Muscle of arm (tissue), 1 donor: ENCODE measurements at regions not wholly inside any gene's neighbourhood (a gene's known extent, or its start where the extent isn't known, plus 50 kb on each side); places are given as distances from the start of the nearest gene placed in this dataset.

ENCODE experiments used
- DNase-seq: peaks from one replicate; pipeline ENCODE4 v3.0.0-alpha.2; 2013

DNA sequence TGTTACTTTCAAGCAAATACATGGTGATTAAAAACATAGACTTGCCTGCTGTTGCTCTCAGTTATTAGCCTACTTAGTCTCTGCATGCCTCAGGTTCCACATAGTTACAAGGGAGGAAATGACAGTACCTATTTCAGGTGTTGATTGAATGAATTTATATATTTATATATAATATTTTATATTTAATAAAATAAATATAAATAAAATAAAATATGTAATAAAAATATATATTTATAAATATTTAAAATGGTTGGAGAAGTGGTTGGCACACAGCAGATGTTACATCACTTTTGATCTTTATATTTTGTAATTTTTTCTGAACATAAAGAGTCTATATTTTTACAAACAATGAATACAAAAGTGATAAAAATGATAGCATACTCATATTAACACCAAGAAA is 716.0 kb upstream of the EYS start:
- no peak for DNase-seq

DNA sequence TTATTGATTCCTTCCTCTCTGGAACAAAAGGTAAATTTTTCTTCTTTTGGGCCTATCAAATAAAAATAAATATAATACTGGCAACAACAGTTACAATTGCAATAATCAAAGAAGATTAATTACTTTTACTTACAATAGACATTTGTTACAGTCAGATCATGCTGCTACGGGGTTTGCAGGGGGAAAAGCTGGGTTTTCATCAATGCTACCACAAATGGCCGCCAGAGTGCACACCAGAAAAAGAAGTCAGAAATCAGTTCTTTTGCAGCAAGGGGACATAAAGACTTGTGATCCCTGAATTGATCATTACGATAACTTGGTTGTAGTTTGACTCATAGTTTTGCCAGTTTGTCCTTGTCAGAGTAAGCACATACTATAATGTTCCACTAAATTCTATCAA is 714.5 kb upstream of the EYS start:
- no peak for DNase-seq

DNA sequence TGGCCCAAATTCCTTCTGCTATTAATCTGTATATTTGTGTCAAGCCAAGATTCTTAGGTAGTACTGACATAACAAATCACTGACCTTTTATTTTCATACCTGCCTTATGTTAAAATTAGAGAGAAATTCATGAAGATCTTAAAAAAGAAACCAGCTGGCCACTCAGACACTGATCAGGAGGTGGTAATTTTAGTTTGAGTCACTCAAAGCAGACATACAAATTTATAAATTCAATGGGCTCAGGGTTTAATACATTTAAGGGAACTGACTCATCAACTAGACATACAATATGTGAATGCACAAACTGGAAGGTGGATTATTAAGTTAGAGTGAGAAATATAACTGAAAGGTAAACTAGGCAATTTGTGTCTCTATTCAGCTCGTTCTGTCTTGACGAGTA is 711.9 kb upstream of the EYS start:
- DNase-seq, result no peak

DNA sequence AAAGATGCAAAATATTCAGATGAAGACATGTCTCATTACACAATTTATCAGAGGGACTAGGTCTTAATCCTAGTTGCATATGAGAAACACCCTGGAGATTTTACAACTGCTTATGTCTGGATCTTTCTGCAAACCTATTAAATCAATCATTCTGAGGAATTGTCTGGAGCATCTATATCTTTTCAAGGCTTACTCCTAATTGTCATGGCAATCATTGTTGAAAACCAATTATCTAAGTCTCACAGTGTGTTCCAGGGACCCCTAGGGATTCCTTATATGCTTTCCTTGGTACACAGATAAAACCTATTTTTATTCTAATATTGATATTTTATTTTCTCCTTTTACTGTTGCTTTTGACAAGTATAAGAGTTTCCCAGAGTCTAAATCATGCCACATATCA is 696.9 kb upstream of the EYS start:
- DNase-seq, result no peak

DNA sequence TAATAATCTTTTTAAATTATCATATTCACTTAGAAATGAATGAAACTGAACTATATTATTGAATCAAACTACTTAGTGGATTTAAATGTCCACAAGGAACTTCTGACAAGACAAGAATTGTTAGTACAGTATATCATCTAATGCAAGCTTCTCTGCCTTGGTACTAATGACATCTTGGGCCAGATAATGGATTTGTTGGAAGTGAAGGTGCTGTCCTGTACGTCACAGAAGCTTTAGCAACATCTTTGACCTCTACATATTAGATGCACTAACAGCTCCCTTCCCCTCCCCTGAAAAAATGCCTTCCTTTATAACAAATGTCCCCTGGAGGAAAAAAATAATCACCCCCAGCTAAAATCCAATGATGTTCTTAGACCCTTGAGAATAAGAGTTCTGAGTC is 695.8 kb upstream of the EYS start:
- DNase-seq, result no peak

DNA sequence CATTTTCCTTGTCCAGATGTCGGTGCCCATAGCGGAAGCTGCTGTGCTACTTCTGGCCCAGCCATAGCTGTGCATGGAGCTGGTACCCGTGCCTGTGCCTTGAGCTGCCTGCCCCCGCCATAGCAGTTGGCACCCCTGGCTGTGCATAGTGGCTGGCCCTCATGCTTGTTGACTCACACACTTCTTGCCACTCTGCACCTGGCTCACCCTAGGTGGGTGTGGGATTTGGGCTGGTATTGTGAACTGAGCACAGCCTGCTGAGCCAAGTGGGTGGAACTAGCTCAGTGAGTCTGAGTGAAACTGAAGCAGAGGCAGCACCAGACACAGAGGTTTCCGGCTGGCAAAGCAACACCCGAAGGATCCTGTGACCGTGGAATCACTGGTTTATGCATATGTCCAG is 689.5 kb upstream of the EYS start:
- no peak for DNase-seq

DNA sequence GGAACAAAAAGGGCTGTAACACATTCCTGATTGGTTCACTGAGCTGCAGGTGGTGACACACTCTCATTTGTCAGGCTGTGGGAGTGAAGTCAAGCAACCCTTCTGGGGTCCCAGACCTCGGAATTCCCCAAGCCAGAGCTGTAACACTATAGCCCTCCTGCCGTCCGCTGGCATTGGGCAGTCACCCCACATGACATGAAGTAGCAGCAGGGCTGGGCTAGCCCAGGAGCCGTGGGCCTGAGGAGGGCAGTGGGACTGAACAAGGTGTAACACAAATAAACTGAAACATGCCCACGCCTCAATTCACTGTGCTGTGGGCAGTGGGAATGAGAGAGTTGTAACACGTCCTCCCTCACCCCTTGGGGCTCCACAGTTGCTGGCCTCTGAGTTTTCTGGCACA is 689.1 kb upstream of the EYS start:
- no peak for DNase-seq

DNA sequence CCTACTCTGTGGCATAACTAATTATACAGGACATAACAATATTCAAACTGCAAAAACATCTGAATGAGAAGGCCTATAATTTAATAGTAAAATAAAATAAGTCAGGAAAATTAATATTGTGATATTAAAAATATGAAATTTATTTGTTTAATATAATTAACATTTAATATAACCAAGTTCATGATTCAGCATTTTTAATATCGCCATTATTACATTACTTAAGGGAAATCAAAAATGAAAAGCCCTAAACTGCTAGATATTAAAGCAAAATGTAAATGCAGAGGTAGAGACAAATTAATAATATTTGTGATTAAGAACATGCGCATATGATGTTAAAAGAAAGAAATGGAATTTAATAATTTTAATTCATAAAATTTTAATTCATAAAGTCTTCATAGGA is 683.4 kb upstream of the EYS start:
- no peak for DNase-seq

DNA sequence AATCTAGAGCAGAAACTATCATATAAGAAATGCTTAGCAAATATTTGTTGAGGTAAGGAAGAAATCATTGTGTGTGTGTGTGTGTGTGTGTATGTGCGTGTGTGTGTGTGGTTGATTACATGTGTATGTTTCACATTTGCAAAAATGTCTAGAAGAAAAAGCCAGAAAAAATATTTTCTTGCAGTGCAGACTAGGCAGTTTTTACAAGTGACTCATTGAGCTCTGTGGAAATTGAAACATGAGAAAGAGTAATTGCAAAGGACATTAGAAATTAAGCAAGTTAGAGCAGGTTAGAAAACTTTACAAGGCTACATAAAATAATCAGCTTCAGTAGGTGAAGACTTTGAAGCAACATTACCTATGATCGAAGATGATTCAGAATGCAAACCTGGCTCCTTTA is 669.0 kb upstream of the EYS start:
- no peak for DNase-seq

DNA sequence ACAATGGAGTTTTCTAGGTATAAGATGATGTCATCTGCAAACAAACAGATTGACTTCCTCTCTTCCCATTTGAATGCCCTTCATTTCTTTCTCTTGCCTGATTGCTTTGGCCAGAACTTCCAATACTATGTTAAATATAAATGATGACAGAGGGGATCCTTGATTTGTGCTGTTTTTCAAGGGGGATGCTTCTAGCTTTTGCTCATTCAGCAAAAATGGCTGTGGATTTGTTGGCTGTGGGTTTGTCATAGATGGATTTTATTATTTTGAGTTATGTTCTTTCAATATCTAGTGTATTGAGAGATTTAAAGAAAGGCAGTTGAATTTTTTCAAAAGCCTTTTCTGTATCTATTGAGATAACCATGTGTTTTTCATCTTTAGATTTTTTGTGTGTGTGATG is 662.4 kb upstream of the EYS start:
- no peak for DNase-seq

DNA sequence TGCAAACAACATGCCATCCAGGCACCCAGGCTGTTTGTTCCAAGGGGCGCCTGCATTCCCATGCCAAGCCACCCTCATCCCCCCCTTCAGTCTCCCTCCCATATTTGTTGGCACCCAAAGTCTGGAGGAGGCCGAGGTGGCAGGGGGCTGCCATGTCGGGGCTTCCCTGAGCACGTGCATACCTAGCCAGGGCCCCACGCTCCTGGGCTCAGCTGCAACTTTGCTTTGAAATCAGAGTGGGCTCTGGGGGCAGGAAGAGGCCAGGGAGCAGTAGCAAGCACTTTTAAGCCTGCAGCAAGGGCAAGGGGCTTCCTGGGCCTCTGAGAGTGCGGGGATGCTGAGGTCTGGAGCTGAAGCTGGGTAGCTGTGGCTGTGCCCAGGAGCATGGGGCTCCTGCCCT is 655.9 kb upstream of the EYS start:
- no peak for DNase-seq

DNA sequence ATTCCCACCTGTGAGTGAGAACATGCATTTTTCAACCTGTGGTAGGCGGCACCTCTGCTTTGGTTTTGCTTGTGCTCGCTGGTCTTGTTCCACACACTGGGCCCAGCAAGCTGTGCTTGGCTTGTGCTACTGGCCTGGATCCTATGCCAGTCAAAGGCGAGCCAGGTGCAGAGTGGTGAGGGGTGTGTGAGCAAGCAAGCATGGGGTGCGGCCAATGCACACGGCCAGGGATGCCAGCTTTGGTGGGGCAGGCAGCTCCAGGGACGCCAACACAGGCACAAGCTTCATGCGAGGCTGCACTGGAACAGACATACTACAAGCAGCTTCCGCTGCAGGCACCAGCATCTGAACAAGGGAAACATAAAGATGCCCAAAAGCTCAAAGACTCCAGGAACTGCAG is 654.9 kb upstream of the EYS start:
- no peak for DNase-seq

DNA sequence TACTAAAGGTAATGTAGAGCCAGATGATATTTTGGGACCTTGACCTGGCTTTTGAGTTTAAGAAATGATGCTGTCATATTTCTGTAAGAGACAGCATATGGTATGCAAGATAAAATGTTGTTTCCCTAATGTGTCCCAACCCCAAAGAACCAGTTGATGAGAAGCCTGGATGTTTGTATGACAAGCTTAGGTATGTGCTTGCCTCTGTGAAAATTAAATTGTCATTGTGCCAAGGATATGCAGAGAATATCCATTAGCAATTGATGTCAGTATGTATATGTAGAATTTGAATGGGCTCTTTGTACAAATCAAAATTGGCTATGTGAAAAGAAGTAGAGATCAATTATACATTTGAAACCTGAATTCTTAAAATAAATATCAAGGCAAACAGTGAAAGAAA is 650.8 kb upstream of the EYS start:
- no peak for DNase-seq

DNA sequence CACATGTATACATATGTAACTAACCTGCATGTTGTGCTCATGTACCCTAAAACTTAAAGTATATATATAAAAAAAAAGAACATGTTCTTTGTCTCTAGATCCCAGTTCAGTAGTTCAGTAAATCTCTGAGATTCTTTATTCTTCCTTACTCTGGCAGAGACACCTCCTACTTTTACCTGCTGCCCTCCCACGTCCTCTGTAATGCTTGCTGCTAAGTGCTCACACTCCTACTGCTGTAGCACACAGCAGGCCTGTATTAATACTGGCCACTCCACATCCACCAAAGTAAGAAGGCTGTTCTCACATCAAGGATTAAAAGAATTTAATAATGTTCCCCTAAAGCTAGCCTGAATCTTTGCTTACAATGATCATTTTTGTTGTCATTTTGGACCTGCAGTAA is 648.4 kb upstream of the EYS start:
- DNase-seq, result no peak

DNA sequence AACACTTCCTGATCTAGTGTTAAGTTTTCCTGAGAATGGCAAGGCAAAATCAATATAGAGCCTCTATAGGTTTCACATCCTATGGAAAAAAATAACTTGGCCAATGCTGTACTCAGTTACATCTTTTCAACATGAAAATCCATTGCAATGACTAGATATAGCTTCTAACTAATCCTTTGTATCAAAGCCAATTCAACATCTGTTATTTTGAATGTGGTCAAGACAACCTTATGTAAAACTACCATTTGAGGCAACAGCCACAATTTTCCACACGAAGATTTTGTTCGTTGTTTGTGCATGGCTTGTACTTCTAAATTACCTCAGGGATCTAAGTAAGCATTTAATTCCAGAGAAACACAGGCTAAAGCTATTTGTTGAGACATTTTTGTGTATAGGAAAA is 637.8 kb upstream of the EYS start:
- peak; percentile 66 for DNase-seq

DNA sequence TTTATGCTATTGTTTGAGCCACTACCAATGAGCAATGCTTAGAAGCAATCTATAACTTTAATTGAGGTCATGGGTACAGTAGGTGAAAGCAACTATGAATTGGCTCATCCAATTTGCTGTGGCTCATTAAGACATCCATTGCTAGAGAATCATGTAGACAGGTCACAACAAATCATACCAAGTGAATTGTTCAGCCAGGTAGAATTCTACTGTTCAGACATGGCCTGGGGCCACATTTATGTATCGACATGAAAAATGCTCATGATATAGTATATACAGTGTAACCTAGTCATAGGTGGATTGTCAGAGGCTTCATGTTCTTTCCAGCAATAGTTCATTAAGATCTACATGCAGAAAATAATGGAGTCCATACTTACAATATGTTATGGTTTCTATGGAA is 633.7 kb upstream of the EYS start:
- DNase-seq, result no peak

DNA sequence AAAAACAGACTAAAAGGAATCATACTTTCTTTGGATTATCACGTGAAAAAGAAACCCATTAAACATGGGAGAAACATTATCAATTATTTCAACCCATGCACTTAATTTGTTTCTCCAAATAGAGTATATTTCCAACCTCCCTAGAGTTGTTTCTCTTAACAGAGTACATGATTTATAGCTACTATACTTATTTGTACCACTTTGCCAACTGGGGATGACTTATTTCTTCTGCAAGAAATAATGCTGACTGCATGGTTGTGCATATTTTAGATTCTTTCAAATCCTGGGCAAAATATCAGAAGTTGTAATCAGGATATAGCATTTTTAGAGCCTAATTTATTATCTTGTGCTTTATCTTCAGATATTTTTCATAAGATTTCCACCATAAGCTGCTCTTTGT is 629.1 kb upstream of the EYS start:
- no peak for DNase-seq

DNA sequence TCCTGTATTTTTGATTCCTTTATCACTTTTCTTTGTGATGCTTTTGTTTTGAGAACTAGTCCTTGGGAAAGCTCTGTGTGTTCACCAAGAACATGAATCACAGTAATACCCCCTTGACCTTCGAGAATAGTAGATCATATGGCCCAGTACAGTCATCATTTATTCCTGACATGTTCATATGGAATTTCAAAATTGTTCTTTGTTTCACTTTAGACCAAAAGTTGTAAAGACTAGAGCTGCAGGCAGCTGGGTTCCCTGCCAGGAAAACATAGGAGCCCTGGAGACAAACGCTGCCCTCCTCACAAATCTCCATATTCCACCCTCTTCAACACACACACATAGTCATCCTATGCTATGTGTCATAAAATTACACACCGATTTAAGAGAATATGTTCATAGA is 621.2 kb upstream of the EYS start:
- DNase-seq, result no peak

DNA sequence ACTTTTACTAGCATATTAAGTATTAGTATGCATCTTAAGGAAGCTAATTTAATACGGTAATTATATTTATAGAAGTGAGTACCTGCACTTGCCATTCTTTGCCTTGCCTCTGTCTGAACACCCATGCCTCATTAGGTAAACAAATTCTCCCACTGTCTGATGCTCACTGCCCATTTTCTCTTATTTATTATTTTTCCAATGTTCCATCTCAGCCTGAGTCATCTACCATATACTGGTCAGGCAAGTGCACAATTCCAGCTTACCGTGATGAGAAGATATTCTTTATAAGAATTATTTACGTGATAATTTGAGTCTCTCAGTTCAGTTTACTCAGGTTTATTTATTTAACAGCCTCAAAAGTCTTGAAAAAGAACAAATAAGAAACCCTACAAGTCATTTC is 619.2 kb upstream of the EYS start:
- DNase-seq, result no peak

DNA sequence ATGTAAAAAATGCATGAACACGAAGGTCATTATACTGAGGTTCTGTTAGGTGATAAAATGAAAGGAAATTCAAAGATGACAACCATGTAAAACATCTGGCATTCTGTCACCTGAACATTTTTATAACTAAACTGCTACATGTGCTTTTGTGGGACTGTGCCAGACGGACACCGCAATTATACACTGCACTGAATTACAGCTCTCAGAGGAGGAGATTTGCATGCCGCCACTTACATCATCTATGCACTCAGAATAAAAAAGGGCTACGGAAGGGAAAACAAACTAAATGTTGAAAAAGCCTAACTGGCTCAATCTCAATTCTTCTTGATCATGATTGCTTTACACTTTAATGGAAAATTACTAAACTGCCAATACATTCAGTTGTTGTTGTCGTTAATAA is 614.0 kb upstream of the EYS start:
- DNase-seq, result no peak

DNA sequence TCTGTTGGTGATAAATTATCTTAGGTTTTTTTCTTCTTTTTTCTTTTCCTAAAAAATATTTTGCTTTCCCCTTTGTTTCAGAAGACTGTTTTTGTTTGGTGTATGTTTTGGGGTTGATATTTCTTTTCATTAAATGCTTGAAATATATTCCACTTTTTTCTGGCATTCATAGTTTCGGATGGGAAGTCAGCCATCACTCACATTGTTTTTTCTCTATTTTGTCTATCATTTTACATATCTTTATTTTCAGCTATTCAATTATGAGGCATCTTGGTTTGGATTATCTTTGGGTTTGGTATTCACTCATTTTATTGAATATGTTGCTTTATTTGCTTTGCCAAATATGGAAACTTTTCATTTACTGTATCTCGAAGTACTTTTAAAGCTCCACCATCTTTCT is 600.5 kb upstream of the EYS start:
- DNase-seq, result no peak

DNA sequence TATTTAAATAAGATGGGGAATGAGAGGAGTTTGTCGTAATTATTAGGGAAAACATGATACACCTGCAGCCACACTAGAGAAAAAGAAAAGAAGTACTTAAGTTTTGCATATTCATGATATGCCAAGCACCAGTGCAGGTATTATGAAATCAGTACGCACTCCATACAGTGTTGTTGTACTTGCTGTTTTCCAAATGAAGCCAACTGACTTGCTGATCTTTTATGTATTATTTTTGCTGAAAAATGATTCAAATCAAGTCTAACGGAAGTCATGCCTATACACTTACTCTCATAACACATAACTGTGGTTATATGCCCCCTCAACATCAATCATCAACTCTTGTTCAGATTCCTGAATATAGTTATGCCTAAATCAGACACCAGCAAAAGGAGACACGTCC is 584.9 kb upstream of the EYS start:
- no peak for DNase-seq

DNA sequence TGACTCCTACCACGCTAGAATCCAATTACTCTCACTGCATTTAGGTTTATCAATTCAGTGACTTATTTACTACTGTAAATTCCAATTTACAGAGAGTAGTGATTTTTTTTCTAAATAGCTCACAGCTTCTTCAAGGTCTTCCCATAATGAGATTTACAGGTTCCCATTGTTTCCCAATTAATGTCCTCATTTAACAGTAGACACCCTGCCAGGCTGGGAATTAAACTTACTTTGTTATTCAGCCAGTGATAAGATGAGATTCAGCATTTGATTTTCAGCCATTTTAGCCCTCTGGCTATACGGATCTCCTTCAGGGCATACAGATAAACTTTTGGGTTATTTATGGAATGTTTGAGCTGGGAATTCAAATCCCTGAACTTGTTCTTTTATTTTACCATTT is 582.9 kb upstream of the EYS start:
- DNase-seq, result no peak

DNA sequence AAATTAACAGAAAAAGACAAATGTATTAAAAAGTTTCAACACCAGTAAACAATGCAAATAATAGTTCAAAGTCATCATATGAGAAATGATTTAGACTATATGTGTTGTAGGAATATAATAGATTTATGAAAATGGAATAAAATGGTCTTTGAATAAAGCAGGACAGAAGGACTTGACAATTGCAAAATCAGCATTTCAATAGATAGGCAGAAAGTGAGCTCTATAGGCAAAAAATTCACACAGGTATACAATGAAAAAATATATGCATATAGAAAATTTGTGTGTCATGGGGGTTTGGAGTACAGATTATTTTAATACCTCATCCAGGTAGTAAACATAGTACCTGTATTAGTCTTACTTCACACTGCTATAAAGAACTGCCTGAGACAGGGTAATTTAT is 571.1 kb upstream of the EYS start:
- no peak for DNase-seq

DNA sequence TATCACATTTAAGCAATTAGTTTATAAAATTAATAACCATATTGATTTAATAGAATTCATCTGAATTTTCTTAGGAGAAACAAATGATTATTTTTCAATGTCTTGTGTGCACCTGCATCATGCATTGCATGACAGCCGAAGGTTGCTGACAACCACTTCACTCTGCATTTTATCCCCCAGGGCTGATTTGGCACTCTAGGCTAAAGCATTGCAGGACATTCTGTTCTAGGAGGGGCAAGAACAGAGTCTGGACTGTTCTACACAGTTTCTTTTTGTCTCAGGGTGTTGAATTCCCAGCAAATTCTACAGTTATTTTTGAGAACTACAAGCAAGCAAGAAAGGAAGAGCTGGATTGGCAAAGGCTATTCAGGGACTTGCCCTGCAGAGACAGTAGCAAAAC is 570.4 kb upstream of the EYS start:
- DNase-seq, result no peak

DNA sequence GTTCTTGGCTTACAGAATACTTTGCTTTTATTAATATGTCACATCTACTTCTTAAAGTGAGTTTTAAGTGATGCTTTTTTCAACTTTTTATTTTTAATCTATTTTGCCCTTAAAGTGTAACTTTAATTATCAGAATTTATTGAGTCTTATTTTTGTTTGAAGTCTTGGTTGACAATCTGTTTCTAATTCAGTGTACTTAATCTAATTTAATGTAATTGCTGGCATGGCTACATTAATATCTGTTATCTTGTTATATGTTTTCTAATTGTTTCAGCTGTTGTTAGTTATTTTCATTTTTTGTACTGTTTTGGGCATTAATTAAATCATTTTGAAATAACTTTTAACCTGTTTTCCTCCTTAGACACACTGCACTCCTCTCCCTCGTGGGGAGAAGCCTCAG is 558.7 kb upstream of the EYS start:
- DNase-seq, result no peak
